ENCODE measurements at regions not wholly inside any gene's neighbourhood (a gene's known extent, or its start where the extent isn't known, plus 50 kb on each side); places are given as distances from the start of the nearest gene placed in this dataset.

DNA sequence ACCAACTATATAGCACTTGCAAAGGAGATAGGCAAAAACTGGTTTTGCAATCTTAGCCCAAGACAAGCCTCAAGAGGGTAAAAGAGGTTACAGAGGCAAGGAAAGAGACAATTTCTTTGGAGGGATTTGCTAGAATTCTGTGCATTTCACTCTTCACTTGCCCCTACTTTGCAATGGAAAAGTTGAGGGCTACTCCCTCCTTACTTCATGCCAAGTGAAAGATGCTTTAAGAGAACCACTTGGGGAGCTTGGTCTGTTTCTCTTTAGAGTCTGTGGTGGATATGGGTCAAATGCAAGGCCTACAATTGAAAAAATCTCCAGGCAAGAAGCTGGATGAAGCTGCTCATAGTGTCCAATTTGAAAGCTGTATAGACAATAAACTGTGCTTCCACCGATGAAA is 167.7 kb upstream of the DIO2 start:
- ChIA-PET CTCF (ENCODE audit: unreplicated experiment) (interaction anchor here (0.6 kb wide), 1 partner anchor 316 kb away, joined by 3 read pairs; no protein-coding TSS in a partner anchor), POLR2A (interaction anchor here (0.6 kb wide), 2 partner anchors 167 to 187 kb away, joined by 3 to 4 read pairs; no protein-coding TSS in a partner anchor)
- TF ChIP-seq EZH2phosphoT487 (IDR thresholded peaks at IDR 0.05; ENCODE audit: borderline replicate concordance, low read depth, low read length), result no peak
- TF ChIP-seq, protein P1, sequence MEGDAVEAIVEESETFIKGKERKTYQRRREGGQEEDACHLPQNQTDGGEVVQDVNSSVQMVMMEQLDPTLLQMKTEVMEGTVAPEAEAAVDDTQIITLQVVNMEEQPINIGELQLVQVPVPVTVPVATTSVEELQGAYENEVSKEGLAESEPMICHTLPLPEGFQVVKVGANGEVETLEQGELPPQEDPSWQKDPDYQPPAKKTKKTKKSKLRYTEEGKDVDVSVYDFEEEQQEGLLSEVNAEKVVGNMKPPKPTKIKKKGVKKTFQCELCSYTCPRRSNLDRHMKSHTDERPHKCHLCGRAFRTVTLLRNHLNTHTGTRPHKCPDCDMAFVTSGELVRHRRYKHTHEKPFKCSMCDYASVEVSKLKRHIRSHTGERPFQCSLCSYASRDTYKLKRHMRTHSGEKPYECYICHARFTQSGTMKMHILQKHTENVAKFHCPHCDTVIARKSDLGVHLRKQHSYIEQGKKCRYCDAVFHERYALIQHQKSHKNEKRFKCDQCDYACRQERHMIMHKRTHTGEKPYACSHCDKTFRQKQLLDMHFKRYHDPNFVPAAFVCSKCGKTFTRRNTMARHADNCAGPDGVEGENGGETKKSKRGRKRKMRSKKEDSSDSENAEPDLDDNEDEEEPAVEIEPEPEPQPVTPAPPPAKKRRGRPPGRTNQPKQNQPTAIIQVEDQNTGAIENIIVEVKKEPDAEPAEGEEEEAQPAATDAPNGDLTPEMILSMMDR (conservative IDR thresholded peaks at IDR 0.05; ENCODE audit: low read length), result no peak
- DNase-seq (ENCODE audit: low spot score), result no peak
- BruUV-seq (replicated peaks), result no TSS peak
- intact Hi-C loops (cut with micrococcal nuclease; ENCODE audit: unreplicated experiment), result no loop called here
- no peaks in the 10 kb centered on the region for H3K79me2 ChIP-seq (ENCODE audit: insufficient read depth, low read depth, low read length)
- H3K4me2 ChIP-seq (ENCODE audit: low read length), result no peak overlapping the region
- no peaks in the 10 kb centered on the region for H3K36me3 ChIP-seq (ENCODE audit: insufficient read depth, low read length)
- no peak overlapping the region for H3K27ac ChIP-seq (ENCODE audit: low read depth, low read length, poor library complexity, severe bottlenecking)
- H3K9me2 ChIP-seq (ENCODE audit: insufficient read depth, low read length), result no peaks in the 10 kb centered on the region
- no peaks in the 10 kb centered on the region for H3K9me3 ChIP-seq (ENCODE audit: low read length)
- no peak overlapping the region for H3K4me3 ChIP-seq (ENCODE audit: low read depth, low read length, poor library complexity, severe bottlenecking)
- no peaks in the 10 kb centered on the region for H4K20me1 ChIP-seq (ENCODE audit: insufficient read depth, low read length)
- H2AFZ ChIP-seq (ENCODE audit: low read length), result no peak overlapping the region
- no peaks in the 10 kb centered on the region for H3K4me1 ChIP-seq (ENCODE audit: insufficient read depth, low read length, poor library complexity, severe bottlenecking)

DNA sequence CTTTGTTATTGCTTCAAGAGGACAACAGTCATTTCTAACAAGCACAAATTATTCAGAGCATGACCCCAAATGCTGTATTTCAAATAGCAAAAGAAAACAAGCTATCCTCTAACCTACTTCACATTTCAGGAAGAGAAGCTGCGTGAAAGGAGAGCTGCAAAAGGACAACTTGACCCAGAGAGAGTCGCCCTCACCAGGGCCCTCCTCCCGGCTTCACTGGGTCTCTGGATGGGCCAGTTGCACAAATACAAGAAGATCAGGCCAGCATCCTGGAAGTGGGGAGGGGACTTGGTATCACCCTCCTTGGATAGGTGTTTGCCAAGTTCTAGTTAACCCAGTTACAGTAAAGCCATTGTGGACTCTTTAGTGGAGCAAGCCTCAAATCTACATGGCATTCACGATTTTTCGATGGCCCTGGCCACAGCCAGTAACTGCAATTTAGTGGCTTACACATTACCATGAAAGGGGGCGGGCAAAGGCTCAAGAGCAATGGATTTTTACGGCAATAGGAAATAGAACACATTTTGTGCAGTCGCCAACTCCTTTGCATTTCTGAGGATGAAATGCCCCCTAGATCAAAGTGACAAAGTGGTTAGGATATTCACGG is 166.9 kb upstream of the DIO2 start:
- Histone ChIP-seq H3K79me2 (ENCODE audit: insufficient read depth, low read depth, low read length) (no peaks in the 10 kb centered on the region), H3K4me2 (ENCODE audit: low read length) (no peak overlapping the region), H3K36me3 (ENCODE audit: insufficient read depth, low read length) (no peaks in the 10 kb centered on the region), H3K4me3 (ENCODE audit: low read depth, low read length, poor library complexity, severe bottlenecking) (no peak overlapping the region), H3K9me3 (ENCODE audit: low read length) (no peaks in the 10 kb centered on the region), H4K20me1 (ENCODE audit: insufficient read depth, low read length) (no peaks in the 10 kb centered on the region), H3K9me2 (ENCODE audit: insufficient read depth, low read length) (no peaks in the 10 kb centered on the region), H3K27ac (ENCODE audit: low read depth, low read length, poor library complexity, severe bottlenecking) (no peak overlapping the region), H3K4me1 (ENCODE audit: insufficient read depth, low read length, poor library complexity, severe bottlenecking) (no peaks in the 10 kb centered on the region), H2AFZ (ENCODE audit: low read length) (no peak overlapping the region)
- no TSS peak for BruUV-seq (replicated peaks)
- CTCF ChIA-PET (ENCODE audit: unreplicated experiment), result no interaction called here
- TF ChIP-seq EZH2phosphoT487 (IDR thresholded peaks at IDR 0.05; ENCODE audit: borderline replicate concordance, low read depth, low read length), result no peak
- TF ChIP-seq, protein P1 (conservative IDR thresholded peaks at IDR 0.05; ENCODE audit: low read length), result no peak
- no peak for DNase-seq (ENCODE audit: low spot score)
- intact Hi-C loops (cut with micrococcal nuclease; ENCODE audit: unreplicated experiment), result no loop called here
- POLR2A ChIA-PET, result no interaction called here

DNA sequence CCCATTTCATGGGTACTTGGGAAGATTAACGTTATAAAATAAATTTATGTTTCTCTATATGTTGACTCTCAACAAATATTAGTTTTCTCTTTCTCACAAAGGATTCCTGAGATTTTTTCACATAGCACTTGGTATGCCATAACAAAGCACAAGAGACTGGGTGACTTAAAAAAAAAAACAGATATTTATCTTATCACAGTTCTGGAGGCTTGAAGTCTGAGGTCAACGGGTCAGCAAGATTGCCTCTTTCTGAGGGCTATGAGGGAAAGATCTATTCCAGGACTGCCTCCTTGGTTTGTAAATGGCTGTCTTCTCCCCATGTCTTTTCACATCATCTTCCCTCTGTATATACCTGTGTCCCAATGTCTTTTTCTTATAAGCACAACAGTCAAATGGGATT is 153.5 kb upstream of the DIO2 start:
- Histone ChIP-seq H3K4me1 (ENCODE audit: insufficient read depth, low read length, poor library complexity, severe bottlenecking) (no peaks in the 10 kb centered on the region), H3K4me2 (ENCODE audit: low read length) (no peak overlapping the region), H3K9me3 (ENCODE audit: low read length) (no peaks in the 10 kb centered on the region), H3K9me2 (ENCODE audit: insufficient read depth, low read length) (no peaks in the 10 kb centered on the region), H2AFZ (ENCODE audit: low read length) (no peak overlapping the region), H3K79me2 (ENCODE audit: insufficient read depth, low read depth, low read length) (no peaks in the 10 kb centered on the region), H4K20me1 (ENCODE audit: insufficient read depth, low read length) (no peaks in the 10 kb centered on the region), H3K4me3 (ENCODE audit: low read depth, low read length, poor library complexity, severe bottlenecking) (no peak overlapping the region), H3K36me3 (ENCODE audit: insufficient read depth, low read length) (no peaks in the 10 kb centered on the region), H3K27ac (ENCODE audit: low read depth, low read length, poor library complexity, severe bottlenecking) (no peak overlapping the region)
- POLR2A ChIA-PET, result interaction anchor here (0.6 to 1.0 kb wide), 3 partner anchors 217 to 475 kb away, joined by 3 read pairs; no protein-coding TSS in a partner anchor
- BruUV-seq (replicated peaks), result no TSS peak
- CTCF ChIA-PET (ENCODE audit: unreplicated experiment), result no interaction called here
- intact Hi-C loops (cut with micrococcal nuclease; ENCODE audit: unreplicated experiment), result no loop called here
- no peak for TF ChIP-seq EZH2phosphoT487 (IDR thresholded peaks at IDR 0.05; ENCODE audit: borderline replicate concordance, low read depth, low read length)
- TF ChIP-seq, protein P1 (conservative IDR thresholded peaks at IDR 0.05; ENCODE audit: low read length), result no peak
- DNase-seq (ENCODE audit: low spot score), result no peak
